HFFc6 (cell line): ENCODE measurements at regions not wholly inside any gene's neighbourhood (a gene's known extent, or its start where the extent isn't known, plus 50 kb on each side); places are given as distances from the start of the nearest gene placed in this dataset.

Experiments
- DNase-seq: peaks from one replicate; pipeline ENCODE4 v3.0.0-alpha.2; 2018
- H3K27ac Mint-ChIP-seq: 2 replicates; pipeline ENCODE4 v1.8.0; 2020; ENCODE audit warnings: mild to moderate bottlenecking, mixed read lengths
- H3K27me3 Mint-ChIP-seq: 2 replicates; pipeline ENCODE4 v1.8.0; 2021; ENCODE audit warnings: mild to moderate bottlenecking, moderate library complexity, mixed read lengths; ENCODE audit not compliant: insufficient read depth
- H3K36me3 Mint-ChIP-seq: 2 replicates; pipeline ENCODE4 v1.8.0; 2021; ENCODE audit warnings: low read depth, mixed read lengths
- H3K4me1 Mint-ChIP-seq: 2 replicates; pipeline ENCODE4 v1.8.0; 2020; ENCODE audit warnings: low read depth, mixed read lengths
- H3K4me3 Mint-ChIP-seq: 2 replicates; pipeline ENCODE4 v1.8.0; 2020; ENCODE audit warnings: mild to moderate bottlenecking, moderate library complexity, mixed read lengths
- H3K9me3 Mint-ChIP-seq: 2 replicates; pipeline ENCODE4 v1.8.0; 2020; ENCODE audit warnings: mild to moderate bottlenecking, mixed read lengths
- CTCF ChIP-seq: fragments of 200-600 bp; sonication (generic); IDR thresholded peaks from 2 replicates; pipeline ENCODE4 v1.5.0; 2021; ENCODE audit warnings: antibody characterized with exemption, mild to moderate bottlenecking

GRCh38 chr1:93750955-93751354, 69.3 kb upstream of the BCAR3 start:
- 0 out of 2 replicates have a peak, but pooled peaks cover 5% of the 10 kb centered on the region for H3K9me3 Mint-ChIP-seq
- DNase-seq, result no peak
- peaks cover 12% of the 10 kb centered on the region for H3K36me3 Mint-ChIP-seq
- no peak for TF ChIP-seq CTCF
- H3K4me1 Mint-ChIP-seq, result peaks cover 50% of the 10 kb centered on the region
- no peak overlapping the region for H3K4me3 Mint-ChIP-seq
- no peak overlapping the region for H3K27ac Mint-ChIP-seq
- H3K27me3 Mint-ChIP-seq, result peaks cover 2% of the 10 kb centered on the region; the same call in 1 of the 2 replicates

- TF ChIP-seq CTCF, result no peak
- no peak for DNase-seq
- H3K27me3 Mint-ChIP-seq, result peaks cover 2% of the 10 kb centered on the region; the same call in 1 of the 2 replicates
- 0 out of 2 replicates have a peak, but pooled peaks cover 5% of the 10 kb centered on the region for H3K9me3 Mint-ChIP-seq
- peaks cover 15% of the 10 kb centered on the region for H3K36me3 Mint-ChIP-seq
- H3K4me1 Mint-ChIP-seq, result peaks cover 43% of the 10 kb centered on the region
- H3K4me3 Mint-ChIP-seq, result no peak overlapping the region
- no peak overlapping the region for H3K27ac Mint-ChIP-seq
Observed at GRCh38 chr1:93749894-93750301, 68.3 kb upstream of the BCAR3 start.

- Mint-ChIP-seq H3K4me3 (no peak overlapping the region), H3K27ac (no peak overlapping the region), H3K36me3 (peaks cover 15% of the 10 kb centered on the region)
Observed at GRCh38 chr1:93749487-93749886, 67.8 kb upstream of the BCAR3 start.

GRCh38 chr1:93746021-93746812, 64.6 kb upstream of the BCAR3 start:
- peaks cover 15% of the 10 kb centered on the region for H3K36me3 Mint-ChIP-seq

More at GRCh38 chr1:93749487-93749886, 67.8 kb upstream of the BCAR3 start:
- no peak for TF ChIP-seq CTCF
- Mint-ChIP-seq H3K4me1 (peaks cover 39% of the 10 kb centered on the region), H3K9me3 (0 out of 2 replicates have a peak, but pooled peaks cover 5% of the 10 kb centered on the region), H3K27me3 (peaks cover 2% of the 10 kb centered on the region; the same call in 1 of the 2 replicates)
- DNase-seq, result no peak

More at GRCh38 chr1:93746021-93746812, 64.6 kb upstream of the BCAR3 start:
- H3K4me3 Mint-ChIP-seq, result no peak overlapping the region
- peaks cover 6% of the 10 kb centered on the region for H3K4me1 Mint-ChIP-seq
- H3K27me3 Mint-ChIP-seq, result peaks cover 2% of the 10 kb centered on the region; the same call in 1 of the 2 replicates
- H3K9me3 Mint-ChIP-seq, result 0 out of 2 replicates have a peak, but pooled peaks cover 5% of the 10 kb centered on the region
- no peak overlapping the region for H3K27ac Mint-ChIP-seq
- no peak for TF ChIP-seq CTCF
- DNase-seq, result no peak
